H1 (cell line): ENCODE measurements at regions not wholly inside any gene's neighbourhood (a gene's known extent, or its start where the extent isn't known, plus 50 kb on each side); places are given as distances from the start of the nearest gene placed in this dataset.

Experiments used
- EP300 ChIP-seq, 2 experiments: IDR thresholded peaks; 1 replicate in 1 of 2; 2 replicates in 1 of 2; pipeline ENCODE4 v1.6.1; 2011 to 2012; ENCODE audit warnings: low read depth in 2 of 2, low read length in 2 of 2, mild to moderate bottlenecking in 2 of 2, borderline replicate concordance in 1 of 2, inconsistent platforms in 1 of 2, moderate library complexity in 1 of 2
- RFX5 ChIP-seq: IDR thresholded peaks from 2 replicates; pipeline ENCODE4 v1.6.1; 2011; ENCODE audit warnings: low read depth, low read length, improper control_type of control experiment, borderline replicate concordance
- SIN3A ChIP-seq, 2 experiments: IDR thresholded peaks in 1 of 2; conservative IDR thresholded peaks in 1 of 2; 2 replicates each; pipeline ENCODE4 v1.6.1; 2011 to 2012; ENCODE audit warnings: low read length in 2 of 2, improper control_type of control experiment in 1 of 2, low read depth in 1 of 2, mild to moderate bottlenecking in 1 of 2
- TF ChIP-seq, protein P1 (sequence below): IDR thresholded peaks from 2 replicates; pipeline ENCODE4 v1.6.1; 2011; ENCODE audit warnings: low read length, improper control_type of control experiment

DNA sequence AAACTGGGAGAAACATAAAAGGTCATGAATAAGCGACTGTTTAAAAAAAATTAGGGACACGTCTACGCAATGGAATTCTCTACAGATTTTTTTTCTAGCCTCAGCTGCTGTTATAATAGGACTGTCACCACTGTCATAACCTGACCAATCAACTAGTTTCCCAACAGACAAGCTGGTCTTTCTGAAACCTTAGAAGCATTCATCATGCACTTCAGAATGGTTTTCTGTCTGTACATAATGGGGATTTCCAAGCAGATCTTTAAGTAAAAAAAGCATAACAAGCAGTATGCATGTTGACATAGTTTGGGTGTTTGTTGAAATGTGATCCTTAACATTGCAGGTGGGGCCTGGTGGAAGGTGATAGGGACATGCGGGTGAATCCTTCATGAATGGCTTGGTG lies 58.3 kb upstream of the SEMA6A start:
- no peak for TF ChIP-seq SIN3A (conservative IDR thresholded peaks at IDR 0.05 in 1 of 2, IDR thresholded peaks at IDR 0.05 in 1 of 2; ENCODE audit: low read depth in 1 of 2, low read length in 2 of 2)
- no peak for TF ChIP-seq EP300 (IDR thresholded peaks at IDR 0.05; ENCODE audit: borderline replicate concordance in 1 of 2, low read depth in 2 of 2, low read length in 2 of 2)
- no peak for TF ChIP-seq RFX5
- TF ChIP-seq, protein P1, sequence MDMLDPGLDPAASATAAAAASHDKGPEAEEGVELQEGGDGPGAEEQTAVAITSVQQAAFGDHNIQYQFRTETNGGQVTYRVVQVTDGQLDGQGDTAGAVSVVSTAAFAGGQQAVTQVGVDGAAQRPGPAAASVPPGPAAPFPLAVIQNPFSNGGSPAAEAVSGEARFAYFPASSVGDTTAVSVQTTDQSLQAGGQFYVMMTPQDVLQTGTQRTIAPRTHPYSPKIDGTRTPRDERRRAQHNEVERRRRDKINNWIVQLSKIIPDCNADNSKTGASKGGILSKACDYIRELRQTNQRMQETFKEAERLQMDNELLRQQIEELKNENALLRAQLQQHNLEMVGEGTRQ: no peak
